ENCODE measurements at regions not wholly inside any gene's neighbourhood (a gene's known extent, or its start where the extent isn't known, plus 50 kb on each side); places are given as distances from the start of the nearest gene placed in this dataset.

DNA sequence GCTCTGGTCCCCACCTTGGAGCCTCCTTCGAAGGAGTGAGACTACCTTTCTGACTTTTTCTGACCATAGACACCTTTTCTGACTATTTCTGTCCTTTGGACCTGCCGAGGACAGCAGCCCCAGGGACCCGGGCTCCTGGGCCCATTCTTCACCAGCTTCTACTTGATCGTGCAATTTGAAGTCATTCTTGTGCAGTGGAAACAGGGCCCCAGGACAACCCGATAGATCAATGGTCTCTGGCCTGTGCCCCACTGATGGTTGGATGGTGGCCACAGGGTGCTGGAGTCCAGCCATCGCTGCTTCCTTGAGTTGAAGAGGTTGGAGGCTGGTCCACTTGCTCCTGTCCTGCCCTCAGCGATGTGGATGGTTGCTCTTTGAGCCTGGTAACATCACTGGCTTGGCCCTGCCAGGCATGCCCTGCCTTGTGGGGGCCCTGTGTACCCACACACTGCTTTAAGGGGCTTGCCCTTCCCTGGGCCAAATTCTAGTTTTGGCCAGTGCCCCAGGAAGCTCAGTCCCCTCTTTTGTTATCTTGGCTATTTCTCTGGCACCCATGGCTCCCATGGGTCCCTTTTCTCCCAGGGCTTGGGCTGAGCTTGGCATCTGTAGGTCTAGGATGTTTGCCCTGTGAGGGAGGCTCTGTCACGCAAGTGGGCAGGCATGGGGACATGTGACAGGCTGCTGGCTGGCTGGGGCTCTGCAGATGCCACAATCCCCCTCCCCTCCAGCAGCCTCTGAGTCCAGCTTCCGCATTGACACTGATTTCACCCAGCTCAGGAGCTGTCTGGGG lies 375.6 kb upstream of the NUPR2 start:
- Histone ChIP-seq H2AFZ (replicated peaks; ENCODE audit: low read length, poor library complexity) (no peak overlapping the region), H3K27ac (ENCODE audit: insufficient read depth, low read length) (no peak overlapping the region), H2BK15ac (ENCODE audit: low read depth, low read length) (no peak overlapping the region), H3K36me3 (ENCODE audit: control insufficient read depth, insufficient read depth, low read length) (no peaks in the 10 kb centered on the region), H3K4me3 (ENCODE audit: insufficient read depth, low read depth, low read length) (no peak overlapping the region), H3K14ac (replicated peaks; ENCODE audit: low read depth, low read length) (no peak overlapping the region), H3K9ac (ENCODE audit: low read depth, low read length) (no peak overlapping the region), H2AK9ac (replicated peaks; ENCODE audit: low read depth, low read length, poor library complexity) (no peak overlapping the region), H3K18ac (ENCODE audit: low read depth, low read length) (no peak overlapping the region), H3K9me3 (ENCODE audit: control insufficient read depth, insufficient read depth, low read length) (peaks cover 57% of the 10 kb centered on the region), H3K56ac (ENCODE audit: extremely low read depth, insufficient read depth, low read length) (no peak overlapping the region), H3K9me1 (ENCODE audit: insufficient read depth, low read length) (no peaks in the 10 kb centered on the region), H3K27me3 (ENCODE audit: control insufficient read depth, insufficient read depth, low read length) (no peaks in the 10 kb centered on the region), H3K4me1 (ENCODE audit: control insufficient read depth, insufficient read depth, low read length) (no peaks in the 10 kb centered on the region), H4K5ac (ENCODE audit: low read depth, low read length) (no peak overlapping the region), H2AK5ac (ENCODE audit: low read depth, low read length) (no peak overlapping the region), H4K8ac (ENCODE audit: low read depth in 2 of 2, low read length in 2 of 2) (no peak overlapping the region), H4K20me1 (ENCODE audit: insufficient read depth, low read length) (no peaks in the 10 kb centered on the region), H2BK120ac (ENCODE audit: low read depth, low read length) (no peak overlapping the region), H2BK20ac (ENCODE audit: low read depth, low read length) (no peak overlapping the region), H3K23ac (ENCODE audit: low read depth, low read length) (no peak overlapping the region), H3K4ac (ENCODE audit: low read depth, low read length) (no peak overlapping the region), H2BK5ac (ENCODE audit: low read depth, low read length, poor library complexity, severe bottlenecking) (no peak overlapping the region), H3K79me1 (ENCODE audit: low read depth in 1 of 2, low read length in 2 of 2) (no peaks in the 10 kb centered on the region), H3K4me2 (ENCODE audit: low read depth, low read length) (no peak overlapping the region), H4K91ac (ENCODE audit: insufficient read depth, low read depth, low read length) (no peak overlapping the region)
- dilution Hi-C loops (cut with HindIII; ENCODE audit: low sequenced_read_pairs, unreplicated experiment) (no loop called here), in situ Hi-C loops (cut with MboI; ENCODE audit: low sequenced_read_pairs) (no loop called here), intact Hi-C loops (cut with micrococcal nuclease) (no loop called here)
- ChIA-PET CTCF (no interaction called here), POLR2A (ENCODE audit: unreplicated experiment) (no interaction called here)
- WGBS, 2 experiments (ENCODE audit: extremely low coverage in 2 of 2, insufficient read length in 1 of 2): 47% methylated on average over 3 of the region's 9 CpGs; no CpG with 5 or more reads in 1 of the 2 experiments
- no peak for ATAC-seq (ENCODE audit: low read depth)
- TF ChIP-seq FOS (IDR thresholded peaks at IDR 0.05; ENCODE audit: low read depth, low read length) (no peak), RFX5 (IDR thresholded peaks at IDR 0.05; ENCODE audit: low read depth, low read length) (no peak), NFE2L2 (IDR thresholded peaks at IDR 0.05; ENCODE audit: low read depth, low read length) (no peak), RCOR1 (IDR thresholded peaks at IDR 0.05; ENCODE audit: insufficient replicate concordance, low read length) (no peak), RAD21 (IDR thresholded peaks at IDR 0.05; ENCODE audit: low read length) (no peak), MAFK (IDR thresholded peaks at IDR 0.05; ENCODE audit: low read depth, low read length) (no peak), CEBPB (IDR thresholded peaks at IDR 0.05; ENCODE audit: low read depth, low read length) (no peak), SMC3 (IDR thresholded peaks at IDR 0.05; ENCODE audit: low read depth, low read length) (no peak), CHD1 (IDR thresholded peaks at IDR 0.05; ENCODE audit: low read depth, low read length) (no peak), MAZ (IDR thresholded peaks at IDR 0.05; ENCODE audit: borderline replicate concordance, low read depth, low read length) (no peak), MXI1 (IDR thresholded peaks at IDR 0.05; ENCODE audit: borderline replicate concordance, low read depth, low read length) (no peak), BHLHE40 (IDR thresholded peaks at IDR 0.05; ENCODE audit: low read depth, low read length) (no peak), POLR2A (IDR thresholded peaks at IDR 0.05; ENCODE audit: low read depth, low read length) (no peak)
- TF ChIP-seq, protein P1, sequence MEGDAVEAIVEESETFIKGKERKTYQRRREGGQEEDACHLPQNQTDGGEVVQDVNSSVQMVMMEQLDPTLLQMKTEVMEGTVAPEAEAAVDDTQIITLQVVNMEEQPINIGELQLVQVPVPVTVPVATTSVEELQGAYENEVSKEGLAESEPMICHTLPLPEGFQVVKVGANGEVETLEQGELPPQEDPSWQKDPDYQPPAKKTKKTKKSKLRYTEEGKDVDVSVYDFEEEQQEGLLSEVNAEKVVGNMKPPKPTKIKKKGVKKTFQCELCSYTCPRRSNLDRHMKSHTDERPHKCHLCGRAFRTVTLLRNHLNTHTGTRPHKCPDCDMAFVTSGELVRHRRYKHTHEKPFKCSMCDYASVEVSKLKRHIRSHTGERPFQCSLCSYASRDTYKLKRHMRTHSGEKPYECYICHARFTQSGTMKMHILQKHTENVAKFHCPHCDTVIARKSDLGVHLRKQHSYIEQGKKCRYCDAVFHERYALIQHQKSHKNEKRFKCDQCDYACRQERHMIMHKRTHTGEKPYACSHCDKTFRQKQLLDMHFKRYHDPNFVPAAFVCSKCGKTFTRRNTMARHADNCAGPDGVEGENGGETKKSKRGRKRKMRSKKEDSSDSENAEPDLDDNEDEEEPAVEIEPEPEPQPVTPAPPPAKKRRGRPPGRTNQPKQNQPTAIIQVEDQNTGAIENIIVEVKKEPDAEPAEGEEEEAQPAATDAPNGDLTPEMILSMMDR (conservative IDR thresholded peaks at IDR 0.05; ENCODE audit: low read depth, low read length): no peak
- TF ChIP-seq, protein P2, sequence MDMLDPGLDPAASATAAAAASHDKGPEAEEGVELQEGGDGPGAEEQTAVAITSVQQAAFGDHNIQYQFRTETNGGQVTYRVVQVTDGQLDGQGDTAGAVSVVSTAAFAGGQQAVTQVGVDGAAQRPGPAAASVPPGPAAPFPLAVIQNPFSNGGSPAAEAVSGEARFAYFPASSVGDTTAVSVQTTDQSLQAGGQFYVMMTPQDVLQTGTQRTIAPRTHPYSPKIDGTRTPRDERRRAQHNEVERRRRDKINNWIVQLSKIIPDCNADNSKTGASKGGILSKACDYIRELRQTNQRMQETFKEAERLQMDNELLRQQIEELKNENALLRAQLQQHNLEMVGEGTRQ (IDR thresholded peaks at IDR 0.05; ENCODE audit: low read depth, low read length): no peak
- TF ChIP-seq, protein P3, sequence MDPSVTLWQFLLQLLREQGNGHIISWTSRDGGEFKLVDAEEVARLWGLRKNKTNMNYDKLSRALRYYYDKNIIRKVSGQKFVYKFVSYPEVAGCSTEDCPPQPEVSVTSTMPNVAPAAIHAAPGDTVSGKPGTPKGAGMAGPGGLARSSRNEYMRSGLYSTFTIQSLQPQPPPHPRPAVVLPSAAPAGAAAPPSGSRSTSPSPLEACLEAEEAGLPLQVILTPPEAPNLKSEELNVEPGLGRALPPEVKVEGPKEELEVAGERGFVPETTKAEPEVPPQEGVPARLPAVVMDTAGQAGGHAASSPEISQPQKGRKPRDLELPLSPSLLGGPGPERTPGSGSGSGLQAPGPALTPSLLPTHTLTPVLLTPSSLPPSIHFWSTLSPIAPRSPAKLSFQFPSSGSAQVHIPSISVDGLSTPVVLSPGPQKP (IDR thresholded peaks at IDR 0.05; ENCODE audit: borderline replicate concordance, low read depth, low read length): no peak
- no peak for DNase-seq
- BruUV-seq (replicated peaks): no TSS peak
